ENCODE measurements at regions not wholly inside any gene's neighbourhood (a gene's known extent, or its start where the extent isn't known, plus 50 kb on each side); places are given as distances from the start of the nearest gene placed in this dataset.

GRCh38 chr1:201750934-201751333 lies 78.0 kb upstream of the IPO9 start:
- no peak for TF ChIP-seq POLR2A (IDR thresholded peaks at IDR 0.05)
- no peak for TF ChIP-seq CTCF (IDR thresholded peaks at IDR 0.05)
